ENCODE measurements at regions not wholly inside any gene's neighbourhood (a gene's known extent, or its start where the extent isn't known, plus 50 kb on each side); places are given as distances from the start of the nearest gene placed in this dataset.

DNA sequence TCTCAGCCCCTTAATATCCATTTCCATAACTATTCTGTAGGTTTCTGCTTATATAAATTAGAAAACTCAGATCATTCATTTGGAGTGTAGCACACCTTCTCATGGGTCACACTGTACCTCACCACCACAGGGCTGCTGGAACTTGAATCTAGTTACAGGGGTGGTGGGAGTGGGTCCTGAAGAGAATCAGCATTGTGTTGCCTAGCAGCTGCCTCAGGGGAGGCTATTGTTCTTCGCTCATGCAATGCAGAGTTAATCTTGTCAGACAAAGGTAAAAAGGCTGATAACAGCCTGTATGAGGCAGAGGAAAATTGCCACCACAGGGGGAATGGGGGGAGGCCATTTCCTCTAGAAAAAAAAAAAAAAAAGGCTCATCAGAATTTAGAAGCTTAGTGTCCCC lies 496.0 kb upstream of the ADGRB3 start (continued):
- TF ChIP-seq, protein P1, sequence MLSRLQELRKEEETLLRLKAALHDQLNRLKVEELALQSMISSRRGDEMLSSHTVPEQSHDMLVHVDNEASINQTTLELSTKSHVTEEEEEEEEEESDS (CRISPR knock-in tag; IDR thresholded peaks at IDR 0.05) = no peak
- TF ChIP-seq ZNF408 (CRISPR knock-in tag; IDR thresholded peaks at IDR 0.05; ENCODE audit: low read depth) (no peak), ZNF778 (CRISPR knock-in tag; IDR thresholded peaks at IDR 0.05) (no peak), MEF2D (tag; conservative IDR thresholded peaks at IDR 0.05; ENCODE audit: low read depth) (no peak), TAF1 (IDR thresholded peaks at IDR 0.05; ENCODE audit: control insufficient read depth, extremely low read depth, insufficient read depth, low read length, severe bottlenecking) (no peak), HNRNPLL (IDR thresholded peaks at IDR 0.05; ENCODE audit: low read depth, low read length, poor library complexity, severe bottlenecking) (no peak), CHD1 (IDR thresholded peaks at IDR 0.05; ENCODE audit: low read length) (no peak), HNRNPUL1 (IDR thresholded peaks at IDR 0.05; ENCODE audit: low read length) (no peak)
- TF ChIP-seq, protein P2, sequence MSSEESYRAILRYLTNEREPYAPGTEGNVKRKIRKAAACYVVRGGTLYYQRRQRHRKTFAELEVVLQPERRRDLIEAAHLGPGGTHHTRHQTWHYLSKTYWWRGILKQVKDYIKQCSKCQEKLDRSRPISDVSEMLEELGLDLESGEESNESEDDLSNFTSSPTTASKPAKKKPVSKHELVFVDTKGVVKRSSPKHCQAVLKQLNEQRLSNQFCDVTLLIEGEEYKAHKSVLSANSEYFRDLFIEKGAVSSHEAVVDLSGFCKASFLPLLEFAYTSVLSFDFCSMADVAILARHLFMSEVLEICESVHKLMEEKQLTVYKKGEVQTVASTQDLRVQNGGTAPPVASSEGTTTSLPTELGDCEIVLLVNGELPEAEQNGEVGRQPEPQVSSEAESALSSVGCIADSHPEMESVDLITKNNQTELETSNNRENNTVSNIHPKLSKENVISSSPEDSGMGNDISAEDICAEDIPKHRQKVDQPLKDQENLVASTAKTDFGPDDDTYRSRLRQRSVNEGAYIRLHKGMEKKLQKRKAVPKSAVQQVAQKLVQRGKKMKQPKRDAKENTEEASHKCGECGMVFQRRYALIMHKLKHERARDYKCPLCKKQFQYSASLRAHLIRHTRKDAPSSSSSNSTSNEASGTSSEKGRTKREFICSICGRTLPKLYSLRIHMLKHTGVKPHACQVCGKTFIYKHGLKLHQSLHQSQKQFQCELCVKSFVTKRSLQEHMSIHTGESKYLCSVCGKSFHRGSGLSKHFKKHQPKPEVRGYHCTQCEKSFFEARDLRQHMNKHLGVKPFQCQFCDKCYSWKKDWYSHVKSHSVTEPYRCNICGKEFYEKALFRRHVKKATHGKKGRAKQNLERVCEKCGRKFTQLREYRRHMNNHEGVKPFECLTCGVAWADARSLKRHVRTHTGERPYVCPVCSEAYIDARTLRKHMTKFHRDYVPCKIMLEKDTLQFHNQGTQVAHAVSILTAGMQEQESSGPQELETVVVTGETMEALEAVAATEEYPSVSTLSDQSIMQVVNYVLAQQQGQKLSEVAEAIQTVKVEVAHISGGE (CRISPR knock-in tag; IDR thresholded peaks at IDR 0.05) = no peak
- TF ChIP-seq, protein P3, sequence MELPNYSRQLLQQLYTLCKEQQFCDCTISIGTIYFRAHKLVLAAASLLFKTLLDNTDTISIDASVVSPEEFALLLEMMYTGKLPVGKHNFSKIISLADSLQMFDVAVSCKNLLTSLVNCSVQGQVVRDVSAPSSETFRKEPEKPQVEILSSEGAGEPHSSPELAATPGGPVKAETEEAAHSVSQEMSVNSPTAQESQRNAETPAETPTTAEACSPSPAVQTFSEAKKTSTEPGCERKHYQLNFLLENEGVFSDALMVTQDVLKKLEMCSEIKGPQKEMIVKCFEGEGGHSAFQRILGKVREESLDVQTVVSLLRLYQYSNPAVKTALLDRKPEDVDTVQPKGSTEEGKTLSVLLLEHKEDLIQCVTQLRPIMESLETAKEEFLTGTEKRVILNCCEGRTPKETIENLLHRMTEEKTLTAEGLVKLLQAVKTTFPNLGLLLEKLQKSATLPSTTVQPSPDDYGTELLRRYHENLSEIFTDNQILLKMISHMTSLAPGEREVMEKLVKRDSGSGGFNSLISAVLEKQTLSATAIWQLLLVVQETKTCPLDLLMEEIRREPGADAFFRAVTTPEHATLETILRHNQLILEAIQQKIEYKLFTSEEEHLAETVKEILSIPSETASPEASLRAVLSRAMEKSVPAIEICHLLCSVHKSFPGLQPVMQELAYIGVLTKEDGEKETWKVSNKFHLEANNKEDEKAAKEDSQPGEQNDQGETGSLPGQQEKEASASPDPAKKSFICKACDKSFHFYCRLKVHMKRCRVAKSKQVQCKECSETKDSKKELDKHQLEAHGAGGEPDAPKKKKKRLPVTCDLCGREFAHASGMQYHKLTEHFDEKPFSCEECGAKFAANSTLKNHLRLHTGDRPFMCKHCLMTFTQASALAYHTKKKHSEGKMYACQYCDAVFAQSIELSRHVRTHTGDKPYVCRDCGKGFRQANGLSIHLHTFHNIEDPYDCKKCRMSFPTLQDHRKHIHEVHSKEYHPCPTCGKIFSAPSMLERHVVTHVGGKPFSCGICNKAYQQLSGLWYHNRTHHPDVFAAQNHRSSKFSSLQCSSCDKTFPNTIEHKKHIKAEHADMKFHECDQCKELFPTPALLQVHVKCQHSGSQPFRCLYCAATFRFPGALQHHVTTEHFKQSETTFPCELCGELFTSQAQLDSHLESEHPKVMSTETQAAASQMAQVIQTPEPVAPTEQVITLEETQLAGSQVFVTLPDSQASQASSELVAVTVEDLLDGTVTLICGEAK (IDR thresholded peaks at IDR 0.05) = no peak
- TF ChIP-seq, protein P3 (CRISPR knock-in tag; IDR thresholded peaks at IDR 0.05) = no peak

Data from K562 (cell line).